ENCODE measurements at regions not wholly inside any gene's neighbourhood (a gene's known extent, or its start where the extent isn't known, plus 50 kb on each side); places are given as distances from the start of the nearest gene placed in this dataset.
"Not testable (repeated sequence)": the region's sequence is repeated elsewhere in the genome, so short reads cannot be mapped to it uniquely, and the experiment has no call there.

GRCh38 chr6:133802861-133803260 lies 86.1 kb upstream of the TCF21 start:
- no peak for DNase-seq

- no peak for DNase-seq
Observed at GRCh38 chr6:133804265-133804664, 84.6 kb upstream of the TCF21 start.

- no peak for DNase-seq
Observed at GRCh38 chr6:133805876-133806275, 83.0 kb upstream of the TCF21 start.

- no peak for DNase-seq
Observed at GRCh38 chr6:133806382-133807140, 82.4 kb upstream of the TCF21 start.

GRCh38 chr6:133807501-133807900 lies 81.4 kb upstream of the TCF21 start:
- DNase-seq: no peak

- no peak for DNase-seq
Observed at GRCh38 chr6:133809406-133809805, 79.5 kb upstream of the TCF21 start.

- DNase-seq: no peak
Observed at GRCh38 chr6:133811557-133811956, 77.4 kb upstream of the TCF21 start.

- DNase-seq: not testable (repeated sequence)
Observed at GRCh38 chr6:133812446-133812845, 76.5 kb upstream of the TCF21 start.

GRCh38 chr6:133814238-133814637 lies 74.7 kb upstream of the TCF21 start:
- DNase-seq: no peak

GRCh38 chr6:133814797-133815196 lies 74.1 kb upstream of the TCF21 start:
- no peak for DNase-seq

GRCh38 chr6:133815313-133815712 lies 73.6 kb upstream of the TCF21 start:
- no peak for DNase-seq

- no peak for DNase-seq
Observed at GRCh38 chr6:133816171-133816570, 72.7 kb upstream of the TCF21 start.

- no peak for DNase-seq
Observed at GRCh38 chr6:133817460-133818047, 71.4 kb upstream of the TCF21 start.

GRCh38 chr6:133818320-133818719 lies 70.6 kb upstream of the TCF21 start:
- no peak for DNase-seq

GRCh38 chr6:133820208-133820607 lies 68.7 kb upstream of the TCF21 start:
- no peak for DNase-seq

- DNase-seq: no peak
Observed at GRCh38 chr6:133827766-133828165, 61.1 kb upstream of the TCF21 start.

GRCh38 chr6:133833949-133834359 lies 55.0 kb upstream of the TCF21 start:
- DNase-seq: no peak

- DNase-seq: no peak
Observed at GRCh38 chr6:133834472-133835170, 54.3 kb upstream of the TCF21 start.

GRCh38 chr6:133835901-133836300 lies 53.0 kb upstream of the TCF21 start:
- no peak for DNase-seq

GRCh38 chr6:133837801-133838349 lies 51.0 kb upstream of the TCF21 start:
- DNase-seq: no peak

Measured in SHP77 (cell line).